Activated CD4-positive, alpha-beta T cell treated with anti-CD3 and anti-CD28 coated beads for 24 hours (primary cell): ENCODE measurements at regions not wholly inside any gene's neighbourhood (a gene's known extent, or its start where the extent isn't known, plus 50 kb on each side); places are given as distances from the start of the nearest gene placed in this dataset.

Source experiments
- DNase-seq, 2 donors: peaks; one replicate each; pipeline ENCODE4 v3.0.0-alpha.2; 2020; ENCODE audit warnings: low read depth in 2 of 2

DNA sequence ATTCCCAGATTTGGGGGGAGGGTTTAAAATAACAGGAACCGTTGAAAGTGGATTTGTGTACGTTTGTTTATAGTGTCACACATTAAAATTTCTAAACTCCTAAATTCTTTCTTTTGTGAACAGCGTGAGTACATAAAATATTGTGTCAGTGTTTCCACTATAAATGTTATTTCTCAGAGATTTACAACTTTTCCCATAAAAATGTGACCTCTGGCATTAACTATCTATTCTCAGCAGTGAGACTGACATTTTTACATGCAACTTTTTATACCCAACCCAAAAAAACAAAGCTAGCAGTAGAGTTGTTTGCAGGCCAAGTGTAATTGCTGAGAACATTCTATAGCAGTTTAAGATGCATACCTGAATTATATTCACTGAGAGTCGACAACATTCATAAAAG lies 757.0 kb upstream of the ADAMTS16 start:
- DNase-seq = no peak

DNA sequence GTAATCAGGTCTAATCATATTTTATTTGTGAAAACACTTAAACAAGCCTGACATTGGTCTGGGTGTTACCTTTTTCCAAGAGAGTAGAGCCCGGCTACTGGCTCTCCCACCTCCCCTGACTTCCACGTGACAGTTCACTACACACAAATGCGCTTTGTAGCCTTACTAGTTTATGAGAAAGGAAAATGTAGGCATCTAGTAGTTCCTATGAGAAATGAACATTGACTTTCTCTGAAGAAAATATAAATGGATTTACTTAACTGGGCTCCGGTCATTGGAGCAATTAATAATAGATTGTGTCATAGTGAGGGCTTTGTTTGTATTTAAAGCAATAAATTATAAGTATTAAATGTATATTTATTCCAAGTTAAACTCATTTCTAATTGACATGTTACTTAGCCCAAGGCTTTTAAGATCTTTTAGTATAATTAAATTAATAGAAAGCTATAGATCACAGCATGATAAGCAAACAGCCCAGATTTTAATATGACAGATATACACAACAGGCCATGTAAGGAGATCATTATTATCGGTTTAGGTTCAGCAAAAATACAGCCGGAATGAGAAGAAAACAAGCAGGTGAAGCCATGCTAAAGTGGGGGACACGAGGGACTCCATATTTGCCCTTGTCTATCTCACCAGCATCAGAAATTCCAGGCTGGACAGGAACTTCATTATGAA lies 756.5 kb upstream of the ADAMTS16 start:
- DNase-seq = no peak

DNA sequence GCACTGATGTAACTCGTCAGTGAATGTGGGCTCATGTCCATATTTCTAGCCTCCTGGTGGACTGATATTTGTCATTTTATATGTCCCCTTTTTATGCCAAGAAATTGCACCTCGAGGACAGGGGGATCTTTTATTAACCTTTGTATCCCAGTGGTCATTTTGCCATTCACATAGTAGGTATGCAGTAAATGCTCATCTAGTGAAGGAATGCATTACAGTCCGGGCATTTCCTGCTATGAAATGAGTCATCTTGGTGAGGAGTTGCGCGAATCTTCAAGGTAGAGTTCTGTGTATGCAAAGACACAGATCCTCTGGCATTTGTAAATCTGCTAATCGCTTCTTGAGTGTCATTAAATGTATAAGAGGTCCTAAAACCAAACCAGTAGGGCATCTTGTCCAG lies 755.5 kb upstream of the ADAMTS16 start:
- DNase-seq = no peak

DNA sequence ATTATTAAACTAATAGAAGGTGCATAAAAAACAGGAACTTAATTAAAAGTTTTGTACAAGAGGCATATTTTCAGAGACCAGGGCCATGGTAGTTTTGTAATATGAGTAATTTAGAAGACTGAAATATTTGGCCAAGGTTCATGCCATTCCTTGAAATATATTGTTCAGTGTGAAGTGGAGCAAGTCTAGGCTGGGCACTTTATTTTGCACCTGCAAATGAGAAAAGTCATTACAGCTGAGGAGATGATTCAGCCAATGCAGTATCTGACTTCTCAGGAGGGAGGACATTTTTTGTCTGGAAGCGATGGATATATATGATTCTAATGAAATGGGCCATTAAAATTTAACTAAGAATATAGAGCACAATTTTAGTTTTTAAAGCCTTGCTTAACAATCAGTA lies 754.0 kb upstream of the ADAMTS16 start:
- no peak for DNase-seq

DNA sequence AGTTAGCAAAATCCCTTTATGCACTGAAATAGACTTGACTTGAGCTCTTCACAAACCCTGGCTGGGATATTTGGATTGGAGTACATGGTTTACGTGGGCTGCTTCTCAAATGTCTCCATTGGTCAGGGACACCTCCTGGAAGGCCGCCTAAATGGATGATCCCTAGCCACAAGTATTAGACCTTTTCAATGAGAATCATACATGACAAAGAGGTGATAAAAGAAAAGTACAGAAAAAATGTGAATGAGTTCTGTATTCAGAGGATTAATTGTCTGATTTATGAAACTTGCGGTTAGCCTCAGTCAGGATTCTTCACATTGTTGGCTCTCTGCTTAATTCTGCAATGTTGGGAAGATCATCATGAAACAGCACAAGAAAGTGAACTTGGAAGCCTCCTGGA lies 752.8 kb upstream of the ADAMTS16 start:
- DNase-seq = no peak

DNA sequence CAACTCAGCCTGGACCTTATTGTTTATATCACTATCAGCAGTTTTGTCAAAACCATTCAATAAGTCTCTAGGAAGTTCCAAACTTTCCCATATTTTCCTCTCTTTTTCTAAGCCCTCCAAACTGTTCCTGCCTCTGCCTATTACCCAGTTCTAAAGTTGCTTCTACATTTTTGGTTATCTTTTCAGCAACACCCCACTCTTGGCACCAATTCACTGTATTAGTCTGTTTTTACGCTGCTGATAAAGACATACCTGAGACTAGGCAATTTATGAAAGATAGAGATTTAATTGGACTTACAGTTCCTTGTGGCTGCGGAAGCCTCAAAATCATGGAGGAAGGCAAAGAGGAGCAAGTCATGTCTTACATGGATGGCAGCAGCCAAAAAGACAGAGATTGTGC lies 744.4 kb upstream of the ADAMTS16 start:
- no peak for DNase-seq

DNA sequence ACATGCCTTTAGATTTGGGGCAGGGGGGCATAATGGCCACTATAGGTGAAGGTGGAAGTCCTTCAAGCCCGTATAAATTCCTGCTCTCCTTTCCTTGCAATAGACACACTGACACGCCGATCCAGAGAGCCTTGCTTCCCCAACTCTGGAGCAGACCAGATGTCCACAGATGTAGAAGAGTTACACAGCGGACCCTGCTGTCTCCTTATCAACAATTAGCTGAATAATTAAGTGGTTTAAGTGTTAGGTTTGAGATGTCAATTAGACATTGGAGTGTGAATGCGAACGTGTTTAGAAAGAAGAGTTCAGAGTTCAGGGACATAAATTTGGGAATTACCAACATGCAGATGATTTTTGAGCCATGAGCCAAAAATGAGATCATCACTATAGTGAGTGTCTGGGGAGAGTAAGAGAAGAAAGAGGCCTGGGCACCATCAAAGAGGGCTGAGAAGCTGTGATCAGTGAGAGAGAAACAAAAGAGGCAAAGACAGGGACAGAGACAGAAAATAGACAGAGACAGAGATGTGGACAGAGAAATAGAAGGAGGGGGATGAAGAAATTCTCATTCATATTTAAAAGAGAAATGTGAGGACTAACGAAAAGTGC lies 734.4 kb upstream of the ADAMTS16 start:
- DNase-seq = no peak

DNA sequence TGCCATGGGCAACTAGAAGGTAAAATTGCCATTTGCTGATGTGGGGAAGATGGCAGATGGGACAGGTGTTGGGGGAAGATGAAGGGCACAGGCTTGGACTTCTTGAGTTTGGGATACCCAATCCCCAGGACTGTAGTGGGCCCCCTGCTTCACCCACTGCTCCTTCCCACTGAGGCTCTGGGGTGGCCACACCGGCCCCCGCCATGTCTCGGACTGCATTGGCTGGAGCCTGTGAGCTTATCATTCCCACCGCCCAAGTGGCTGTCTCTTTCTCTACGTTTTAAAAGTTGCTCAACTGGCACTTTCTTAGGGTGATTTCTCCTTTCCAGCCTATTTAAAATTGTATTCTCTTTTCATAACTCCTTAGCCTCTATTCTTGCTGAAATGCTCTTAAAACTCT lies 730.0 kb upstream of the ADAMTS16 start:
- DNase-seq = no peak

DNA sequence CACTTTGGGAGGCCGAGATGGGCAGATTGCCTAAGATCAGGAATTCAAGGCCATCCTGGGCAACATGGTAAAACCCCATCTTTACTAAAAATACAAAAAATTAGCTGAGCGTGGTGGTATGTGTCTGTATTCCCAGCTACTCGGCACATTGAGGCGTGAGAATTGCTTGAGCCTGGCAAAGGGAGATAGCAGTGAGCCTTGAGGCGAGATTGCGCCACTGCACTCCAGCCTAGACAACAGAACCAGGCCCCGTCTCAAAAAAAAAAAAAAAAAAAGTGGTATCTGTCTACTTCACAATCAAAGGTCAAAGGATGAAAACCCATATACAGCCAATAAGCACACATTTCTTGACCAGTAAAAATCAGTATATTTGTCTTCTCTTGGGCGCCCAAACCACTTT lies 728.5 kb upstream of the ADAMTS16 start:
- DNase-seq = no peak

DNA sequence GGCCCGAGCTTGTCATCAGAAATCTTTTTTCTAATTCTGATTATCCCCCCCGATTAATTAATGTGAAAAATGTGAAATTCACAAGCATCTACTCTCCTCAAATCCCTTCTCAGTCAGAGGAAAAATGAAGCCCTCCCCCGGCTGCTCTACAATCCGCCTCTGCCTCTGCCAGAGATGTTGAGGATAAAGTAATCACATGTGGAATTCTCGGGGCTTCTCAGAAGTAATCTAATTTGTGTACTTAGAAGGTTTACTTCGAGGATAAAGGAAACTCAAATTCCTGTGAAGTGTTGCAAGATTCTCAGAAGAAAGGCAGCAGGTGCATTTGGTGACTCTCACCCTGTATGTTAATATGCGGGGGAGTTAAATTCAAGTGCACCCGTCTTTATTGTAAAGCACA lies 726.1 kb upstream of the ADAMTS16 start:
- no peak for DNase-seq

DNA sequence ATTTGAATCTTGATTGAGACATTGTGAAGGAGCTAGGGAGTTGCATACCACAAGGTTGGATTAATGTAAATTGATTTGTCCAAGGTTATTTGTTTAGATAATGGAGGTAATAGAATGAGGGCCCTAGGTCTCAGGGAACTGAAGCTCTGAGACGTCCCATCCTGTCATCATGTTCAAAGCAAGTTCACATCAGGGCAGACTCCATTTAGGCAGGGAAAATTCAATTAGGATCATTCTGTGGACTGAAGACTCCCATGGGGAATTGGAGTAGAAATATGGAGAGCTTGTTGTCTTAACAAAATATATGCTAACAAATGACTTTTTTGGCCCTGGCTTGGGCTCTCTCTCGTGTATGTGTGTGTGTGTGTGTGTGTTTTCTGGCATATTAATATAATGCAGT lies 722.0 kb upstream of the ADAMTS16 start:
- DNase-seq = no peak

DNA sequence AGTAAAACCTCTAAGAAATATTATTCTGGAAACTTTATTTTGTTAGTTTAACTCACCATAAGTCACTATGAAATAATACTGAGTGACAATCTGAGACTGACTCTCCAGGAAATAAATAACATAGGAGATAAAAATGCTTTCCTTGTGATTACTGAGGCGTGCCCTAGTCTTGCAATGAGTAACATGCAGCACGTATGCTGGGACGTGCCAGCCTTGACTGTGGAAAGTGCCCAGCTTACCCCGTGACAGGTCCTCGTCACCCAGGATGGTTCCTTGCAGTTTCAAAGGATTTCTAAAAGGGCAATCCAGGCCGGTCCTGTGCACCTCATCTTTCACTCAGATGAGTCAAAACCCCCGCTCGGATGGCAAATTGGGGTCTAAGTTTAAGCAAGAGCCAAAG lies 720.8 kb upstream of the ADAMTS16 start:
- DNase-seq = no peak

DNA sequence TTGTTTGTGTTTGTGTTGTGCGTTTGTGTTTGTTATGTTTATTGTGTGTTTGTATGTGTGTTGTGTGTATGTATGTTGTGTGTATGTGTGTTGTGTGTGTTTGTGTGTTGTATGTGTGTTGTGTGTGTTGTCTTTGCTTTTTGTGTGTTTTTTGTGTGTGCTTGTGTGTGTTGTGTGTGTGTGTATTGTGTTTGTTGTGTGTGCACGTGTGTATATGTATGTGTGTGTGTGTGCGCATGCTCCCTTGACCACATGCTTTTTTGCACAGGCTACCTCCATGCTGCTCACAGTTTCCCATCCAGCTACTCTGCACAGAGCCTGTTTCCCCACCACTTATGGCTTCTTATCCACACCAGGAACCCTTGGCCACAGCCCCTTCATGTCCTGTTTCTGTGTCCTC lies 720.0 kb upstream of the ADAMTS16 start:
- DNase-seq = no peak

DNA sequence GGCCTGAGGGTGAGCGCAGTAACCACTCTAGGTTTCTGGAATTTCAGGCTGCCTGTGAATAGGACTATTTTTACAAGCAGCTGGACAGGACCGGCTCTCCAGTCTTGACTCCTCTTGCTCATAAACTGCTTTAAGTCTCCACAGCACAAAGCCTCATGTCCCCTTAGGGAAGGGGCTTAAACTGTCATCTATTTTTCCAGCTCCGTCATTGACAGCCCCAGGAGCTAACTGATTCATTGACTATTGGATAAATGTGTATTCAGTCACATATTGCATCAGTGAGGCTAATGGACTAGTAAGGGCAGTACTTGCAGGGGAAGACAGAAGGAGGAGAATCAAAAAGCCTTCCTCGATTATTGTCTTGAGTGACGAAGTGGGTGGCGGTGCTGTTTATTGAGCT lies 719.4 kb upstream of the ADAMTS16 start:
- DNase-seq = no peak

DNA sequence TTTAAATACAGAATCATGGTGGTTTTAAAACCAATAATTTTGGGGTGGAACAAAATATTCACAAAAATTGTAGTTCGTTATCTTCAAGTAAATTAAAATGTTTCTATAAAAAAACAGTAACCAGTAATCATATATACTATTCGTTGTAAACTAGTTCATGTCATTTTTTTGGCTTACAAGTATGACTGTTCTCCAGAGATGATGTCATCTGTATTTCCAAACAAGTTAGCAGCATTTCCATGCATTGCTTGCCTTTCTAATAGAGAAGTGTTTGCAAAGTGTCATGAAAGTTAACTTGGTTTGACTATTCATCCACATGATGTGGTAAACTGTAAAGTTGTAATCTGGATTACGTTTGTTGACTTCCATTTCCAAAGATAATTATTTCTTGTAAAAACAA lies 717.9 kb upstream of the ADAMTS16 start:
- no peak for DNase-seq

DNA sequence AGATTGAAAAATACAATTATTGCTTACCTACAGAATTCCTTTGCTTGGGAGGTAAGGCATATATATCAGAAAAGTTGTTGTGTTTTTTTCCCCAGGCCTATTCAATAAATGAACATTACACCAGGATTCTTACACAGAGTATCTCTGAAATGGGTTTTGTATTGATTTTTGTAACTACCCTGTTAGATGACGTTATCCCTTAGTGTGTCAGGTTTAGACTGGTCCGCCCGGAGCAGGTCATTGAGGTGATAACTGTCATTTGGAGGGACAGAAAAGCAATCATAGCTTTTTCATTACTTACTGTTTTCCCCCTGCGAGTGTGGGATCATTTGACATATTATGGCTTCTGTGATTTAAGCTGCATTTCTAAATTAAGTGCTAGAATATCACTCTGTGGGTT lies 715.2 kb upstream of the ADAMTS16 start:
- no peak for DNase-seq

DNA sequence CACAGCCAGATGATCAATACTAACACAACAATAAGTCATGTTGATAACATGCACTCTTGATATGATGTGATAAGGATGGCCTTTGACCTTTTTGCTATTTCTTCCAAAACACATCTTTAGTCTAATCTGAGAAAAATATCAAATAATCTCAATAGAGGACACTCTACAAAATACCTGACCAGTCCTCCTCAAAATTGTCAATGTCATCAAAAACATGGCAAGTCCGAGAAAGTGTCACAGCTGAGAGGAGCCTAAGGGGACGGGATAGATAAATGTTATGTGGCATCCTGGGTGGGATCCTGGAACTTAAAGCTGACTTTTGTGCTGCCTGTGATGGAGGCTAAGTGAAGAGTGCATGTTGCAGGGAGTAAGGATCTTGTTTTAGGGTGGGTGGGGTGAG lies 699.6 kb upstream of the ADAMTS16 start:
- DNase-seq = no peak

DNA sequence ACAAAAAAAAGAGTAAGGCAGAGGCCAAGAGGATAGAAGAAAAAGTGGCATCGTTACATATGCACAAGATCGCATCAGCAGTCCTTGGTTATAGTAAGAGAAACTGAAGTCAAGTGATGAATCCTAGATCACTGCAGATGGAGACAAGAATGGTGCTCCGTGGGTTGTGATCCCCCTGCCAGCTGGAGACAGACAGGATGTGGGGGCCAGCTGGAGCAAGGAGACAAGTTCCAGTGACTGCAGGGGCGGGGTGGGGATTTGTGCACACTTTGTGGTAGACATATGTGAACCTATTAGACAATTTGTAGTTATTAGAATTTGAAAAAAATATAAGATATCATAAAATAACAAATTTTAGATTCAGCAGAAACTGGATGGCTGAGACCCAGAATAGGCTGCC lies 697.9 kb upstream of the ADAMTS16 start:
- no peak for DNase-seq

DNA sequence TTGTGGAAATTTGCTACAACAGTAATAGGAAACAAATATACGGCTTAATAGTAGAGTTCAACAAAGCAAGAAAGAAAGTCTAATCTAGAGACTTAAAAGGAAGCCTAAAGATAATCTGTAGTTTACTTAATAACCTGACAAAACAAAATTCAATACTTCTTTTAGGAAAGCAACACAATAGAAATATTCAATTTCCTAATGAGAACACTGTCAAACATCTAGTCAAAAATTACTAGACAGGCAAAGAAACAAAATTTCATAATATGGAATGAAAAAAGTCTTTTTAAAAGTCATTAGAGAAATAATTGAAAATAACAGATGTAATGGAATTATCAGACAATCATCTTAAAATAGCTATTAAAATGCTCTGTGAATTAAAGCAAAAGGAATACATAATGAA lies 692.5 kb upstream of the ADAMTS16 start:
- no peak for DNase-seq

DNA sequence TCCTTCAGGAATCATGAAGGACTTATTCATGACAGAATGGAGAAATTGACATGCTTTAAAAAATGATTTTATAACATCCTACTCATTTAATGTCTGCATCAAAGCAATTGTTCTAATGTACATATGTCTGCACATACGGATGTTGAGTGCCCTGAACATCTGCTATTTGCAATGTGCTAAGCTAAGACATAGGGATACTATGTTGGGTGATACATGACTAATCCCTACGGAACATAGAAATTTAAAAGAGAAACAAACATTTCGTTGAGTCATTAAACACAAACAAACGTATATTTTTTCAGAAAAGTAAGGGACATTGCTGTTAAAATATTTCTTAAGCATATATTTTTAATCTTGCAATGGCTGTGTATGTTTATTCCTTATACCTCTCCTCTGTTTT lies 686.5 kb upstream of the ADAMTS16 start:
- no peak for DNase-seq

DNA sequence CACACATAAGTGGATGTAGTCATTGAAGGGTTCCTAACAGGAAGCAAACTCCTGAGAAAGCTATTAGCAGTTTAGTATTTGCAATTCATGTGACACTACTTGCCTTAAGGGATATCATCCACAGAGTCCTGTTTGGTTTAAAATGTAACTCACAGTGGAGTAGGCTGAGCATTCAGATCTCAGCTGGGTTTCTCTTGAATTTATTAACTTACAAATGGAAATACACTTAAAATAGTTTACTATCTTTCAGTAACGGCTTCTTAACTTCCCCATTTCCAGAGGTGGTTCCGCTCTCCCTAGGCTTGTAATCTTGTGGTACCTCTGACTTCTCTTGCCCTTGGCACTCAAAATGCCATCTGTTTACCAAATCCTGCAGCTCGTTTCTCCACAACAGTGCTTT lies 660.7 kb upstream of the ADAMTS16 start:
- no peak for DNase-seq

DNA sequence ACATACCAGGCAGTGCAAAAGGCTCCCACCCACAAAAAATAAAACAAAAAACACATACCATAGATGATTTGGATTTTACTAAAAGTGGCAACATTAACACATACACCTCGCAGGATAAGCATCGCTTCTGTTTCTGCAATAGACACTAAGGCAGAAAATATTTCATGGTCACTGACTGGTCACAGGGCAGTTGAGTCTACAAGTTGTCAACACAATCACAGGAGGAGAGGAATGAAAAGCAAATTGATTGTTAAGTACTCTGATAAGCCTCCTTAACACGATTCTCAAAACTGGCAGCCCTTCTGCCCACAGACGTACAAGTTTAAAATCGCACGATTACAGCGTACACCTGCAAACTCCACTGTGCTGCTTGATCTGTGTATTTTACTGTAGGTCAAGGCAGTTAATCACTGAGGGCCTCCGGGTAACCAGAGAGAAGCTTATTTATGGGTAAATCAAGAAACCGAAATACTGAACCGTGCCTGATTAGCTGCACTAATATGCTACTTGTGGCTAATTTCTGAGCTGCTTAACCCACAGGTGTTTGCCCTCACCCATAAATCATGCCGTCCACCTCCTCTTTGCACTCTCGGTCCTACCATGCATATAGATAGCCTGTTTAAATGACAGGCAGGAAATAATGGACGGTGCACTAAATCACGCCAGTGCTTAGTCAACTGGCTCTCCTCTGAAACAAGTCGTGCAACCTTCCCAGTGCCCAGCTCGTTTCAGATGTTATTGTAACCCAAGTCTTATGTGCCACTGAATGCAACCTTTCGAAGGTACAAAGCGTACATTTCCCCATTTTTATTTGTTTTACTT lies 659.4 kb upstream of the ADAMTS16 start:
- no peak for DNase-seq

DNA sequence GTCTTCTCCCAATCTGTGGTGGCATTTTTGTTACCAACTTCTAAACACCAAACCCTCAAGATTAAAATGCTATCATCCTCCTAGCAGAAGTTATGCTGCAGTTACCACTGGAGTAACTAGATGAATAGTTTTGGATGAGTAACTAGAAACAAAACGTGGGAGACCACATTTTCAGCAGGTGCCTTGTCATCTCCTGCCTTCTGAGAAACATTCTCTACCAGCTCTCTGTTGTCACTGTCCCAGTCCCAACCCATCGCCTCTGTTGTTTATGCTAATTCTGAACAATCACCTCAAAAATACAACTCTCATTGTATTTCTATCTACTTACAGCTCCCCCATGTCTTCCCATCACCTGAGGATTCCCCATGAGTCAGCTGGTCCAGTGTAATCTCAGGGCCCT lies 652.5 kb upstream of the ADAMTS16 start:
- no peak for DNase-seq
